GM12878 (cell line): ENCODE measurements at regions not wholly inside any gene's neighbourhood (a gene's known extent, or its start where the extent isn't known, plus 50 kb on each side); places are given as distances from the start of the nearest gene placed in this dataset.

Source experiments
- ATF2 ChIP-seq: IDR thresholded peaks from 2 replicates; pipeline ENCODE4 v1.6.1; 2012; ENCODE audit warnings: low read length, inconsistent platforms
- CREB1 ChIP-seq: IDR thresholded peaks from 2 replicates; pipeline ENCODE4 v1.6.1; 2012; ENCODE audit warnings: low read depth, mild to moderate bottlenecking, inconsistent platforms
- DPF2 ChIP-seq: fragments of 450-650 bp; IDR thresholded peaks from 2 replicates; pipeline ENCODE4 v1.6.1; 2017; ENCODE audit warnings: mild to moderate bottlenecking
- FOS ChIP-seq: IDR thresholded peaks from 3 replicates; pipeline ENCODE4 v1.6.1; 2011; ENCODE audit warnings: borderline replicate concordance; ENCODE audit not compliant: insufficient read length; ENCODE audit errors: extremely low read depth
- FOXM1 ChIP-seq: IDR thresholded peaks from 2 replicates; pipeline ENCODE4 v1.6.1; 2012; ENCODE audit warnings: low read depth, mild to moderate bottlenecking, inconsistent platforms, low read length, moderate library complexity
- IKZF1 ChIP-seq: fragments of 450-650 bp; conservative IDR thresholded peaks from 2 replicates; pipeline ENCODE4 v1.6.1; 2017; ENCODE audit warnings: antibody characterized with exemption, mild to moderate bottlenecking
- IRF3 ChIP-seq: fragments of 450-650 bp; IDR thresholded peaks from 2 replicates; pipeline ENCODE4 v1.6.1; 2014; ENCODE audit warnings: mild to moderate bottlenecking
- JUNB ChIP-seq: IDR thresholded peaks from 2 replicates; pipeline ENCODE4 v1.6.1; 2016; ENCODE audit warnings: antibody characterized with exemption, mild to moderate bottlenecking
- JUND ChIP-seq: IDR thresholded peaks from 2 replicates; pipeline ENCODE4 v1.6.1; 2012; ENCODE audit warnings: low read depth, mild to moderate bottlenecking, low read length, improper control_type of control experiment, moderate library complexity
- KLF5 ChIP-seq: fragments of 450-650 bp; IDR thresholded peaks from 2 replicates; pipeline ENCODE4 v1.6.1; 2014; ENCODE audit warnings: mild to moderate bottlenecking; ENCODE audit not compliant: partially characterized antibody
- LARP7 ChIP-seq: fragments of 450-650 bp; IDR thresholded peaks from 2 replicates; pipeline ENCODE4 v1.6.1; 2017; ENCODE audit warnings: mild to moderate bottlenecking
- MAX ChIP-seq: IDR thresholded peaks from 2 replicates; pipeline ENCODE4 v1.6.1; 2012; ENCODE audit warnings: low read depth, low read length, improper control_type of control experiment
- MEF2A ChIP-seq: IDR thresholded peaks from 2 replicates; pipeline ENCODE4 v1.6.1; 2011; ENCODE audit warnings: low read depth, mild to moderate bottlenecking, low read length, moderate library complexity; ENCODE audit not compliant: insufficient read depth
- MTA2 ChIP-seq: fragments of 450-650 bp; IDR thresholded peaks from 2 replicates; pipeline ENCODE4 v1.6.1; 2016; ENCODE audit warnings: low read depth, mild to moderate bottlenecking, moderate library complexity
- MTA3 ChIP-seq: IDR thresholded peaks from 2 replicates; pipeline ENCODE4 v1.6.1; 2012; ENCODE audit warnings: low read length, inconsistent platforms, borderline replicate concordance
- NFYA ChIP-seq: IDR thresholded peaks from 2 replicates; pipeline ENCODE4 v1.6.1; 2011; ENCODE audit warnings: low read depth, mild to moderate bottlenecking, low read length, improper control_type of control experiment, borderline replicate concordance
- RBBP5 ChIP-seq: fragments of 200-600 bp; sonication (generic); conservative IDR thresholded peaks from 2 replicates; pipeline ENCODE4 v1.6.1; 2016
- RUNX3 ChIP-seq: IDR thresholded peaks from 2 replicates; pipeline ENCODE4 v1.6.1; 2012; ENCODE audit warnings: low read length, inconsistent platforms
- SKIL ChIP-seq: fragments of 450-650 bp; IDR thresholded peaks from 2 replicates; pipeline ENCODE4 v1.6.1; 2017; ENCODE audit warnings: mild to moderate bottlenecking, low read depth, inconsistent platforms; ENCODE audit not compliant: poor library complexity, severe bottlenecking
- SPI1 ChIP-seq: IDR thresholded peaks from 2 replicates; pipeline ENCODE4 v1.6.1; 2011; ENCODE audit warnings: low read depth, mild to moderate bottlenecking, low read length, moderate library complexity, borderline replicate concordance; ENCODE audit not compliant: insufficient read depth
- SREBF1 ChIP-seq: IDR thresholded peaks from 2 replicates; pipeline ENCODE4 v1.6.1; 2012; ENCODE audit warnings: mild to moderate bottlenecking, low read length
- SUPT20H ChIP-seq: IDR thresholded peaks from 2 replicates; pipeline ENCODE4 v1.6.1; 2011; ENCODE audit warnings: low read depth, mild to moderate bottlenecking, low read length, moderate library complexity, borderline replicate concordance; ENCODE audit not compliant: control insufficient read depth
- TARDBP ChIP-seq: IDR thresholded peaks from 2 replicates; pipeline ENCODE4 v1.6.1; 2016; ENCODE audit warnings: borderline replicate concordance
- TBL1XR1 ChIP-seq: IDR thresholded peaks from 2 replicates; pipeline ENCODE4 v1.6.1; 2012; ENCODE audit warnings: low read depth, low read length, improper control_type of control experiment
- YBX1 ChIP-seq: fragments of 450-650 bp; IDR thresholded peaks from 2 replicates; pipeline ENCODE4 v1.6.1; 2016; ENCODE audit warnings: antibody characterized with exemption
- YY1 ChIP-seq: IDR thresholded peaks from 2 replicates; pipeline ENCODE4 v1.6.1; 2011; ENCODE audit warnings: low read depth, mild to moderate bottlenecking, low read length
- ZBTB33 ChIP-seq: fragments of 450-650 bp; IDR thresholded peaks from 2 replicates; pipeline ENCODE4 v1.6.1; 2017; ENCODE audit warnings: mild to moderate bottlenecking
- ZNF24 ChIP-seq: fragments of 450-650 bp; IDR thresholded peaks from 2 replicates; pipeline ENCODE4 v1.6.1; 2017; ENCODE audit warnings: antibody characterized with exemption, mild to moderate bottlenecking

- TF ChIP-seq ZBTB33, result no peak
- TF ChIP-seq DPF2, result peak; percentile 44; the same call in 1 of the 2 replicates
- TF ChIP-seq IKZF1, result 0 out of 2 replicates have a peak, but pooled peaks have one; percentile 22
- no peak for TF ChIP-seq YBX1
- TF ChIP-seq ZNF24, result no peak
- TF ChIP-seq RBBP5, result no peak
- TF ChIP-seq ATF2, result peak; percentile 89
- no peak for TF ChIP-seq CREB1
- no peak for TF ChIP-seq SREBF1
- TF ChIP-seq RUNX3, result peak; percentile 93
- TF ChIP-seq MTA3, result no peak
- no peak for TF ChIP-seq FOS
- 0 out of 2 replicates have a peak, but pooled peaks have one; percentile 36 for TF ChIP-seq TBL1XR1
- TF ChIP-seq SPI1, result no peak
- TF ChIP-seq LARP7, result no peak
- TF ChIP-seq NFYA, result no peak
- TF ChIP-seq JUND, result no peak
- TF ChIP-seq MEF2A, result peak; percentile 53; the same call in 1 of the 2 replicates
- no peak for TF ChIP-seq SUPT20H
- peak; percentile 99 for TF ChIP-seq JUNB
- TF ChIP-seq IRF3, result no peak
- TF ChIP-seq MTA2, result 0 out of 2 replicates have a peak, but pooled peaks have one; percentile 23
- no peak for TF ChIP-seq KLF5
- TF ChIP-seq FOXM1, result peak; percentile 91
- TF ChIP-seq TARDBP, result no peak
- TF ChIP-seq SKIL, result peak; percentile 56
- peak; percentile 40; the same call in 1 of the 2 replicates for TF ChIP-seq YY1
- no peak for TF ChIP-seq MAX
Observed at GRCh38 chr5:143760131-143760505, 51.8 kb upstream of the HMHB1 start (continued).
